GM18867 (cell line): ENCODE measurements at regions not wholly inside any gene's neighbourhood (a gene's known extent, or its start where the extent isn't known, plus 50 kb on each side); places are given as distances from the start of the nearest gene placed in this dataset.
"Not testable (repeated sequence)": the region's sequence is repeated elsewhere in the genome, so short reads cannot be mapped to it uniquely, and the experiment has no call there.

Experiments
- ATAC-seq: cut with Tn5 transposase; IDR thresholded peaks from one replicate; pipeline ENCODE4 v1.9.1; 2021; ENCODE audit warnings: mild to moderate bottlenecking, moderate library complexity; ENCODE audit not compliant: unreplicated experiment

GRCh38 chr2:65920659-65921058 lies 488.3 kb upstream of the SPRED2 start:
- no peak for ATAC-seq

DNA sequence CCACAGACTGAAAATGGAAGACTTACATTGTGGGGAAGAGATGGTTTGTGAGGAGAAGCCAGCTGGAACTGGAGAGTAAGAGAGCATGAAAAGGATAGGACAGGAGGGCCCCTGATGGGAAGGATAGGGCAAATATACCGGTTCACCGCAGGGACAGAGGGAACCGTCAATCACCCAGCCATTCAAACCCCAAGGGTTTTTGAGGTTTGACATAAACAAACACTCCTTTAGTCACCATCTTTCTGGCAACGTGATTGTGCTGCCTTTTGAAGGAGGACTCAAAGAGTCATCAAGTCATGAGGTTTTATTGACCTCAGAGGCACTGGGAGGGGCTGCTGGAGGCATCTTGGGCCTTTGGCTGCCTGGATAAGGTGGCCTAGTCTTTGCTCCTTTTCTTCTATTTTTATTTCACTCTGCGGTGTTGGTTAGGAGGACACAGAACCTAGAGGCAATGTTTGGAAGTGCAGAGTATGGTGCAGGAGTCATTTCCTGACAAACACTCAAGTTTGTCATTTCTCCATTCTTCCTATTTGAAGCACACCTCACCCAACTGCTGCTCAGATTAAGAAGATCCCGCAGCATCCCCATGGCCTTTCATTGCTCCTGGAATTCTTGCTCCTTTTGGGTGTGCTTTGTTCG lies 487.3 kb upstream of the SPRED2 start:
- no peak for ATAC-seq

GRCh38 chr2:65918760-65919187 lies 486.4 kb upstream of the SPRED2 start:
- no peak for ATAC-seq

DNA sequence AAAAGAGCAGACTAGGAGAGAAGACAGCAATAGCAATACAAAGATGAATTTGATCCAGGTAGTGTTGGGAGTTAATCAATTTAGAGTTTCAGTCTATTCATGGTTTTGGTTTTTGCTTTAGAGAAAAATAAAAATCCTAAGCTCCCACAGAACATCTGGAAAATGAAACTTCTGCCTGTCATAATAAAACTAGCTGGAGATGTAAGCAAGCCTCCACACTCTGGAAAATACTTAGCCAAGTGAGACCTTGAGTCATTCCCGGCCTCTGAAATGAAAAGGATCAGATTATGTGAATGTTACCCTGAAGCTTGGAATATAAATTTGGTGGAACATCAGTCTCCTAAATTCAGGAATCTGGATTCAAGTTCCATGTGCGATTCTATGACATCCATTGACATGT lies 485.6 kb upstream of the SPRED2 start:
- ATAC-seq, result no peak

DNA sequence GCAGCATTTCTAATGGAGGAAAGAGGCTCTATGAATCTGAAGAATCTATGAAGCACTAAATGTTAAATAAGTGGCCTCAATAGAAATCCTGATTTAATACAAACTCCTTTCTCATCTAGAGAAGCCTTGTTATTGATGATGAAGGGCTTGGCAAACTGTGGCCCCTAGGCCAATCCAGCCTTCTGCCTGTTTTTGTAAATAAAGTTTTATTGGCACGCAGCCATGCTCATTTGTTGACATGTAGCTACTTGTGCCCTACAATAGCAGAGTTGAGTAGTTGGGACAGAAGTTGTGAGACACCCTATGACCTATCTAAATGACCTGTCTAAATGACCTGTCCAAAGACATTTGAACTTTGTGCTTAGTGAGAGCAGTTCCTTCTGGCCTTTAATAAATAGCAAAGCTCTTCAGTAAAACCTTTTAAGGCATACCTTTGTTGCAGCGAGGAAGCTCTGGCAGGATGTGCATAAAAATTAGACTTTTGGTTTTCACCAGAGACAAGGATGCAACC lies 484.4 kb upstream of the SPRED2 start:
- ATAC-seq, result no peak

DNA sequence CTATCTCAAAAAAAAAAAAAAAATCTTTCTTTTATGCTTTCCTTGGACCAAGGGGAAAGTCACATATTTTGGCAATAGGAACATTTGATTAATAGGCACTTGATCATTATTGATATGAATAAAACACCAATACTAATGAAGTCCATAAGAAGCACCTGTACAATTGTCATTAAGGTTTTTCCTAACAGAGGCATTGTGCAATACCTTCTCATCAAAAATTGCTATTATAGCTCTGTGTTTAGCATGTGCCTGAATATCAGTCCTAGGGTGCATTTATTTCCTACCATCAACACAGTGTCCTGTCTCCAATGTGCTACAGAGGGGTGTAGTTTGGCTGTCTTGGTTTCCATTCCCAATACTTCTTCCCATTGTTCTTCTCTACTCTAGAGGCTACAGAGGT lies 483.8 kb upstream of the SPRED2 start:
- ATAC-seq, result no peak

GRCh38 chr2:65915273-65915672 lies 482.9 kb upstream of the SPRED2 start:
- ATAC-seq, result no peak

DNA sequence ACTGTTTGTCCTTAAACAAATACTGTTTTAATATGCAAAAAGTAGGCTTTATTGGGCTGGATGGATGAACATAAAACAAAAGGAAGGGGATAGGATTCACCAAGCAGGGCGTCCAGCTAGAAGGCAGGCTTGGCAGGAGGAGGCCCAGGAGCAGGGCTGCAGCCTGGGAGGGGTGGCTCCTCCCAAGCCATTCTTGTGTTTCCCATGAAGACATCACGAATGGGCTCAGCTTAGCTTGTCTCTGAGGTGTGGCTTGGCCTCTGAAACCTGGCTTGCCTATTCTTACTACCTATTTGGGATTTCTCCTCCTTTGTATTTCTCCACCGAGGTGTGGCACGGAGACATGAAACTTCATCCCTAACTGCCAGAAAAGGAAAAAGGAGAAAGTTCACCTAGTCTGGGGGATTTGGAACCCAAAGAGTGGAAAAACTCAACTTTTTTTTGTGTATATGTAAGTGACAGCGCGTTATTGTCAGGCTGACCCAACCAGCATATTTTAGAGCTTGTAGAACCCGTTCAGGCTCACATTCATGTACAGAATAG lies 481.9 kb upstream of the SPRED2 start:
- no peak for ATAC-seq

- ATAC-seq, result no peak
Measured at GRCh38 chr2:65913813-65914212, 481.4 kb upstream of the SPRED2 start.

DNA sequence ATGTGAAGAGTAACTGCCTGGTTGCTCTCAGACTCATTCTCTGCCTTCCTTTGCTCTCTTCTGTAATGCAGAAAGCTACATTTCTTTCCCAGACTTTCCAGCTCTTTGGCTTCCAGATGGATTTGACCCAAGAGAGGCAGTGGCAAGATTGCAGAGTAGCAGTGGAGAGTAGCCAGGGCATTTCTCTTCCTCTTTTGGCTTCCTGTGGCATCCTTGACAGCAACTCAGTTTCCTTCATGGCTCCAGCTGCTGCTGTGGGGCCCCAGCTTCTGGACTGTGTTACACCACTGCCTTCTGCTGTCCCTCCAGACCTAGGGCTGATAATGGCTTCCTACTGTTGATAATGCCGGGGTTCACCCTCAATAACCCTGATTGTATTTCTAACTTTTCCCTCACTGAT lies 469.4 kb upstream of the SPRED2 start:
- ATAC-seq, result no peak

DNA sequence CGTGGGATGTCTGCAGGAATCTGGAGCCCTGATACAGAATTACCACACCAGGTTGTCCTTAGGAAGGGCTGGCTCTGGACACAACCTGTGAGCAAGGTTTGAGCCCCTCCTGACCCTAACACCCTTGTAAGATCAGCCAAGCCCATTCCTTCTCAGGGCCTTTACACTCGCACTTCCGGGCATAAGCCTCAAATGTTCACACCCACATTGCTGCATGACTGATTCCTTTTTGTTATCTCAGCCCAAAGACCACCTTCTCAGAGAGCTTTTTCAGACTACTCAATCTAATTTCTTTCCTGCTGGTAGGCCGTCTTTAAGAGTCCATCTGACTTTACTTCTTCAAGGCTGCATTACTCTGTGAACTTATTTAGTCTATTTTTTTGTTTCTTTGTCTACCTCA lies 464.0 kb upstream of the SPRED2 start:
- ATAC-seq, result no peak

- not testable (repeated sequence) for ATAC-seq
Measured at GRCh38 chr2:65890131-65890530, 457.7 kb upstream of the SPRED2 start.

DNA sequence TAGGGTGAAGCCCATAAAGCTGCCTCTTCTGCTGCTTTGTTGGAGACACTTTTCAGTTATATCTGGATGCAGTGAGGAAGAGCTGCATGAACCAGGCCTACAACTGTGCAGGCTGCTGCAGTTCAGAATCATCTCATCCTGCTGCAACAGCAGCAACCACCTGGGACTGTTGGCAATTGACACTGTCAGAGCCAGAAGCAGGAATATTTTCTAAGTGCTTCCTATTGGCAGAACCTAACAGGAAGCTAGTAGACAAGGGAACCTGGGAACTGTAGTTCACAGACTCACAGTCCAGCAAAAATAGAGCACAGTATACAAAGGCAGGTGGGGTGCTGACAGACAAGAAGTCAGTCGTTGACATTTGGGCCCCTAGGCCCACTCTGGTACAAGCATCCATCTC lies 452.9 kb upstream of the SPRED2 start:
- ATAC-seq, result no peak

DNA sequence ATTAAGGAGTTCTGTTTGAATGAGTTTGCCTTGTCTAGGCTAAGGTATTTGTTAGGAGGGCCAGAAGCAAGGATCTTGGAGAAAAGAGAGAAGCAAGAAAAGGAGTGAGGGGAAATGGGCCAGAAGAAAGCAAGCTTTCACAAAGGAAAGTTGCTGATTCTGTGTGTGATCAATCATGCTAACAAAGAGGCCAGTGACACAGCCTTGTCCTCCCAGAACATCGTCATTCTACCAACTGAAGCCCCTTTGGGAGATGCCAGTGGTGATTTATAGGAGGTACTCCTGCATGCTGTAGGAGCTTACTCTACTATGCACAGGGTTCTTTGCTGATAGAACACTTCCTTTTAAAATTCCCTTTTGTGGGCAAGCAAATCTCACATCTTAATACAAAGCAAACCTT lies 449.2 kb upstream of the SPRED2 start:
- ATAC-seq, result no peak

DNA sequence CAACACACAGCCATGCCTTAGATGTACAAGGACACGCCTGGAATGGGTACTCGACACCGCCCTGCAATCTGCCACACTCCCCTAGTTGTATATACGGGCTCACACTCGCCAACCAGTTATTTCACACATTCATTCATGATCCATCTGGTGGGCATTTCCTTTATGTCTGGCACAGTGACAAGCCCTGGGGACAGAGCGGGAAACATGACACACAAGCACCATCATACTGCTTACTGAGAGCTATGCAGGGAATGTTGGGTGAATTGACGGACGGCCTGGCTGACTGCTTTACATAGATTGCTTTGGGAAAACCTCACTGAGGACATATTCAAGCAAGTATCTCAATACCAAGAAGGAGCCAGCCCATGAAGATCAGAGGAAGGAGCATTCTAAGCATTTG lies 448.0 kb upstream of the SPRED2 start:
- ATAC-seq, result no peak

GRCh38 chr2:65878011-65878340 lies 445.6 kb upstream of the SPRED2 start:
- no peak for ATAC-seq

GRCh38 chr2:65877331-65878010 lies 445.1 kb upstream of the SPRED2 start:
- ATAC-seq, result no peak

- ATAC-seq, result no peak
Measured at GRCh38 chr2:65876114-65876513, 443.7 kb upstream of the SPRED2 start.

DNA sequence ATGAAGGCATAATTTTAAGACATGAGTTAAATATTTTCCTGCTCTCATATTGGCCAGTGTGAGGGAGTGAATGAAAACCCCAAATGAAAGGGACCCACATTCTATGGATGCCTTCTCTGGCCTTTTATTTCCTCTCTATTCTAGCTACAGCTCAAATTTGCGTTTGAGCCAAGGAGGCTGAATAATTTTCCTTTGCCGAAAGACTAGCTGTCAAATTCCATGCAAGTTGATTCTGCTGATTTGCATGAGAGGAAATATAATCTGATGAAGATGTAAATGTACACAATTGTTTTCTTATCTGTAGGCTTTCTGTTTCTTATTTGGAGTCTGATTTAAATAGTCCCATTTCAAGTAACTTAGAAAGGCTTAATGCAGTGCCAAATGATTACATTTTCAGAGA lies 438.4 kb upstream of the SPRED2 start:
- ATAC-seq, result no peak

GRCh38 chr2:65869296-65869695 lies 436.9 kb upstream of the SPRED2 start:
- no peak for ATAC-seq

- no peak for ATAC-seq
Measured at GRCh38 chr2:65868177-65868576, 435.8 kb upstream of the SPRED2 start.

DNA sequence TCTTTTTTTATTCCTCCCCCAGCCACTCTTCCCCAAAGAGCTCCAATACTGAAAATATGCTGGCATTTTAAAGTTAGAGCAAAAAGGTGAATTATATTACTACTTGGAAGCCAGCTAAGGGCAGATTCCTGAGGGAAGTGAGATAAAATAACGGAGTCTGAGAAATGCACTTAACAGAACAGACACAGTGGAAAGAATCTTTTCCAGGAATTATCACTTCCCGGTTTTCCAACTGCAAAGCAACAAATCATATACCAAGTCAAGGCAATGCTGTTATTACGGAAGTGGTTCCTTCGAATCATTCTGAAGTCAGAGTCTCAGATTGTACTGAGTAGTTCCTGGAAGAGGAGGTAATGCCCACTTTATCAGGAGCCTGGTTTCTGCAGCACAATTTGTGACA lies 435.0 kb upstream of the SPRED2 start:
- ATAC-seq, result no peak

GRCh38 chr2:65866148-65866547 lies 433.7 kb upstream of the SPRED2 start:
- no peak for ATAC-seq
